ENCODE measurements at regions not wholly inside any gene's neighbourhood (a gene's known extent, or its start where the extent isn't known, plus 50 kb on each side); places are given as distances from the start of the nearest gene placed in this dataset.

GRCh38 chr2:49291619-49292018 is 137.3 kb upstream of the FSHR start:
- Histone ChIP-seq H3K27ac (ENCODE audit: low read length, poor library complexity, severe bottlenecking) (no peak overlapping the region), H2AFZ (ENCODE audit: low read depth, low read length) (no peak overlapping the region), H3K4me1 (ENCODE audit: control insufficient read depth, insufficient read depth, low read depth, low read length) (no peaks in the 10 kb centered on the region), H3K9ac (ENCODE audit: low read length) (no peak overlapping the region), H3K27me3 (ENCODE audit: control insufficient read depth in 1 of 2, insufficient read depth in 1 of 2, low read length in 2 of 2) (no peaks in the 10 kb centered on the region), H3K9me3 (ENCODE audit: control insufficient read depth, low read length) (no peaks in the 10 kb centered on the region), H3K4ac (ENCODE audit: low read depth in 1 of 2, low read length in 2 of 2) (no peak overlapping the region), H2BK12ac (ENCODE audit: low read length in 2 of 2) (no peak overlapping the region), H2AK5ac (ENCODE audit: low read length, severe bottlenecking) (no peak overlapping the region), H3K36me3 (ENCODE audit: control insufficient read depth in 1 of 2, insufficient read depth in 2 of 2, low read depth in 1 of 2, low read length in 2 of 2) (no peaks in the 10 kb centered on the region), H2BK120ac (ENCODE audit: low read depth, low read length) (no peak overlapping the region), H4K91ac (ENCODE audit: low read length) (no peak overlapping the region), H4K8ac (ENCODE audit: low read length) (no peak overlapping the region), H2BK5ac (ENCODE audit: low read depth, low read length, poor library complexity, severe bottlenecking) (no peak overlapping the region), H3K23ac (ENCODE audit: low read length in 2 of 2) (no peak overlapping the region), H3K4me2 (ENCODE audit: low read length, poor library complexity, severe bottlenecking) (no peak overlapping the region), H3K14ac (ENCODE audit: low read length in 2 of 2) (no peak overlapping the region), H3K79me1 (replicated peaks; ENCODE audit: low read length, poor library complexity, severe bottlenecking) (no peaks in the 10 kb centered on the region), H2BK15ac (ENCODE audit: low read depth, poor library complexity, severe bottlenecking) (no peak overlapping the region), H3K4me3 (ENCODE audit: insufficient read depth in 1 of 2, low read depth in 1 of 2, low read length in 2 of 2) (no peak overlapping the region), H3K18ac (ENCODE audit: low read depth in 1 of 2, low read length in 2 of 2) (no peak overlapping the region)
- no peak for DNase-seq
- WGBS, result 76% methylated on average over 3 of the region's 3 CpGs

GRCh38 chr2:49289711-49290110 is 135.4 kb upstream of the FSHR start:
- Histone ChIP-seq H2BK120ac (ENCODE audit: low read depth, low read length) (no peak overlapping the region), H3K23ac (ENCODE audit: low read length in 2 of 2) (no peak overlapping the region)

DNA sequence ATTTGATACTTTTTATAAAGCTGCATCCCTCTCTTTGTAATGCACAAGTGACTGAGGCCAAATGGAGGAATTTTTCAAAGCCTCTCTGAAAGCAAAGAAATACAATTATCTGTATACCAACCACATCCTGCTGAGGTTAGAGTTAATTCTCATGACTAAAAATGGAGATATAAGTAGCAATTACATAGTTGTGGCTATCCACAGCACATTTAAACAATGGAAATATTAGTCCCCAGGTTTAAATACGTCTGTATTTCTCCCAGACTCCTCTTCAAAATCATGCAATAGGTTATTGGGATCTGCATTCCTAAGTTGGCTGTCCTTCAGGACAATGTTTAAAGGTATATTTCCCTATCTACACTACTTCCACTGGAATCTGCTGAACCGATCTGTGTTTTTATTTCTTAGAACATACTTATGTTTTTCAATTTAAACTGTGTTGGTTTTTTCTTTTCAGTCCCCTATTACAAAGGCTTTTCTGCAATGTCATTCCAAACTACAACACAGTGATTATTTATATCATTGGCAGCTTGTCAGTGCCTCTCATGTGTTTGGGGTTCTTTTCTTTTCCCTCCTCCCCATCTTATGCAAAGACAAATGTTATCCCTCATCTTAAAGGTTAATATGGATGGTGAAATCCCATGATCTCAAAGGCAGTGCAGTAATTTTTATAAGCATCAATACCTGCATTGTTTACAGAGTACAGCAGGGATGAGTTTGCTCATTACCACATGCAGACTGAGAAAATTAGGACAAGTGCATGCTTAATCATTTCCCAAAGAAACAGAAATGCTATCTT is 134.8 kb upstream of the FSHR start:
- no peaks in the 10 kb centered on the region for H3K36me3 ChIP-seq (ENCODE audit: control insufficient read depth in 1 of 2, insufficient read depth in 2 of 2, low read depth in 1 of 2, low read length in 2 of 2)
- no peak overlapping the region for H2BK120ac ChIP-seq (ENCODE audit: low read depth, low read length)
- no peak overlapping the region for H3K18ac ChIP-seq (ENCODE audit: low read depth in 1 of 2, low read length in 2 of 2)
- no peak overlapping the region for H2BK12ac ChIP-seq (ENCODE audit: low read length in 2 of 2)
- no peak overlapping the region for H3K9ac ChIP-seq (ENCODE audit: low read length)
- H2BK5ac ChIP-seq (ENCODE audit: low read depth, low read length, poor library complexity, severe bottlenecking), result no peak overlapping the region
- H2AFZ ChIP-seq (ENCODE audit: low read depth, low read length), result no peak overlapping the region
- no peak overlapping the region for H3K4ac ChIP-seq (ENCODE audit: low read depth in 1 of 2, low read length in 2 of 2)
- no peak overlapping the region for H3K23ac ChIP-seq (ENCODE audit: low read length in 2 of 2)
- H3K4me3 ChIP-seq (ENCODE audit: insufficient read depth in 1 of 2, low read depth in 1 of 2, low read length in 2 of 2), result no peak overlapping the region
- H3K14ac ChIP-seq (ENCODE audit: low read length in 2 of 2), result no peak overlapping the region
- no peak overlapping the region for H3K27ac ChIP-seq (ENCODE audit: low read length, poor library complexity, severe bottlenecking)
- H3K79me1 ChIP-seq (replicated peaks; ENCODE audit: low read length, poor library complexity, severe bottlenecking), result no peaks in the 10 kb centered on the region
- 0% methylated on average over 1 of the region's 2 CpGs for WGBS
- no peaks in the 10 kb centered on the region for H3K9me3 ChIP-seq (ENCODE audit: control insufficient read depth, low read length)
- H3K4me2 ChIP-seq (ENCODE audit: low read length, poor library complexity, severe bottlenecking), result no peak overlapping the region
- no peak overlapping the region for H4K91ac ChIP-seq (ENCODE audit: low read length)
- no peaks in the 10 kb centered on the region for H3K4me1 ChIP-seq (ENCODE audit: control insufficient read depth, insufficient read depth, low read depth, low read length)
- H4K8ac ChIP-seq (ENCODE audit: low read length), result no peak overlapping the region
- H2BK15ac ChIP-seq (ENCODE audit: low read depth, poor library complexity, severe bottlenecking), result no peak overlapping the region
- H2AK5ac ChIP-seq (ENCODE audit: low read length, severe bottlenecking), result no peak overlapping the region
- peak; percentile 11 for DNase-seq
- H3K27me3 ChIP-seq (ENCODE audit: control insufficient read depth in 1 of 2, insufficient read depth in 1 of 2, low read length in 2 of 2), result no peaks in the 10 kb centered on the region

More at GRCh38 chr2:49289711-49290110, 135.4 kb upstream of the FSHR start:
- Histone ChIP-seq H2BK5ac (ENCODE audit: low read depth, low read length, poor library complexity, severe bottlenecking) (no peak overlapping the region), H4K91ac (ENCODE audit: low read length) (no peak overlapping the region), H2AK5ac (ENCODE audit: low read length, severe bottlenecking) (no peak overlapping the region), H3K4me3 (ENCODE audit: insufficient read depth in 1 of 2, low read depth in 1 of 2, low read length in 2 of 2) (no peak overlapping the region), H2BK12ac (ENCODE audit: low read length in 2 of 2) (no peak overlapping the region), H3K36me3 (ENCODE audit: control insufficient read depth in 1 of 2, insufficient read depth in 2 of 2, low read depth in 1 of 2, low read length in 2 of 2) (no peaks in the 10 kb centered on the region), H2BK15ac (ENCODE audit: low read depth, poor library complexity, severe bottlenecking) (no peak overlapping the region), H4K8ac (ENCODE audit: low read length) (no peak overlapping the region), H3K4me1 (ENCODE audit: control insufficient read depth, insufficient read depth, low read depth, low read length) (no peaks in the 10 kb centered on the region), H3K9me3 (ENCODE audit: control insufficient read depth, low read length) (no peaks in the 10 kb centered on the region), H3K79me1 (replicated peaks; ENCODE audit: low read length, poor library complexity, severe bottlenecking) (no peaks in the 10 kb centered on the region), H3K14ac (ENCODE audit: low read length in 2 of 2) (no peak overlapping the region), H3K9ac (ENCODE audit: low read length) (no peak overlapping the region), H3K27me3 (ENCODE audit: control insufficient read depth in 1 of 2, insufficient read depth in 1 of 2, low read length in 2 of 2) (no peaks in the 10 kb centered on the region), H3K4me2 (ENCODE audit: low read length, poor library complexity, severe bottlenecking) (no peak overlapping the region), H3K27ac (ENCODE audit: low read length, poor library complexity, severe bottlenecking) (no peak overlapping the region), H2AFZ (ENCODE audit: low read depth, low read length) (no peak overlapping the region), H3K4ac (ENCODE audit: low read depth in 1 of 2, low read length in 2 of 2) (no peak overlapping the region), H3K18ac (ENCODE audit: low read depth in 1 of 2, low read length in 2 of 2) (no peak overlapping the region)
- no peak for DNase-seq
- 93% methylated on average over 2 of the region's 2 CpGs for WGBS

DNA sequence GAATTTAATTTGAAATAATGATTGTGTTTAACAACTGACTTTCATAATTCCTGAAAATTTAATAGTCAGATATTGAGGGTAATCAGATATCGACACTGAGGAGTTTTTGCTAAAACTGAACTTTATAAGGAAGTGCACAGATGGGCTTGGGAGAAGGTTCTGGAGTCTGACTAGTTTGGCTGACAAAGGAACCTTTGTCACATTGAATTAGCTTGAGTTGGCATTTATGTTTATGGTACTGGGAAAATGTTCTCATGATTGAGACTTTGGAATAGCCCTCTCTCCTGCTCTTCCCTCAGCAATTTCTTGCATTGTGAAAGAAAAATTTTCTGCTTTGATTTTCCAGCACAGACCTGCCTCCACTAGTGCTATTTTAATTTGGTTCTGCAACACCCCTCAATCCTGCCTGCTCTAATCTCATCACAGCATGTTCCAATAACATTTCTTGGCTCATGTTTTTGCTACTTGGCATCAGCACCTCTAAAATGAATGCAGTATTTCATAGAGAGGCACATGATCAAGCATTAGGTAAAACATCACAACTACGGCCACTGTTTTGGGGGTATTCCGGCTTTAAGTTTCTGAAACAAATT is 133.9 kb upstream of the FSHR start:
- Histone ChIP-seq H3K14ac (ENCODE audit: low read length in 2 of 2) (no peak overlapping the region), H3K9me3 (ENCODE audit: control insufficient read depth, low read length) (no peaks in the 10 kb centered on the region), H3K4me2 (ENCODE audit: low read length, poor library complexity, severe bottlenecking) (no peak overlapping the region), H3K36me3 (ENCODE audit: control insufficient read depth in 1 of 2, insufficient read depth in 2 of 2, low read depth in 1 of 2, low read length in 2 of 2) (no peaks in the 10 kb centered on the region), H2AFZ (ENCODE audit: low read depth, low read length) (no peak overlapping the region), H2BK12ac (ENCODE audit: low read length in 2 of 2) (no peak overlapping the region), H2BK15ac (ENCODE audit: low read depth, poor library complexity, severe bottlenecking) (no peak overlapping the region), H3K79me1 (replicated peaks; ENCODE audit: low read length, poor library complexity, severe bottlenecking) (no peaks in the 10 kb centered on the region), H4K8ac (ENCODE audit: low read length) (no peak overlapping the region), H2BK5ac (ENCODE audit: low read depth, low read length, poor library complexity, severe bottlenecking) (no peak overlapping the region), H3K23ac (ENCODE audit: low read length in 2 of 2) (no peak overlapping the region), H3K9ac (ENCODE audit: low read length) (no peak overlapping the region), H3K4me1 (ENCODE audit: control insufficient read depth, insufficient read depth, low read depth, low read length) (no peaks in the 10 kb centered on the region), H3K4ac (ENCODE audit: low read depth in 1 of 2, low read length in 2 of 2) (no peak overlapping the region), H3K18ac (ENCODE audit: low read depth in 1 of 2, low read length in 2 of 2) (no peak overlapping the region), H3K4me3 (ENCODE audit: insufficient read depth in 1 of 2, low read depth in 1 of 2, low read length in 2 of 2) (no peak overlapping the region), H4K91ac (ENCODE audit: low read length) (no peak overlapping the region), H2BK120ac (ENCODE audit: low read depth, low read length) (no peak overlapping the region), H3K27me3 (ENCODE audit: control insufficient read depth in 1 of 2, insufficient read depth in 1 of 2, low read length in 2 of 2) (no peaks in the 10 kb centered on the region), H2AK5ac (ENCODE audit: low read length, severe bottlenecking) (no peak overlapping the region), H3K27ac (ENCODE audit: low read length, poor library complexity, severe bottlenecking) (no peak overlapping the region)
- no peak for DNase-seq
- 96% methylated on average over 2 of the region's 3 CpGs for WGBS

Measured in mesenchymal stem cell (in vitro differentiated cells and primary cell).